OCI-LY3 (cell line): ENCODE measurements at regions not wholly inside any gene's neighbourhood (a gene's known extent, or its start where the extent isn't known, plus 50 kb on each side); places are given as distances from the start of the nearest gene placed in this dataset.

Experiments
- EZH2phosphoT487 ChIP-seq: fragments of 200-600 bp; shearing (Covaris generic); IDR thresholded peaks from 2 replicates; pipeline ENCODE4 v1.6.1; 2018; ENCODE audit warnings: antibody characterized with exemption, mixed run types, low read depth
- TF ChIP-seq, protein P1 (sequence below): fragments of 200-600, 300-600 bp; sonication (generic); IDR thresholded peaks from 2 replicates; pipeline ENCODE4 v1.5.1; 2014; ENCODE audit warnings: antibody characterized with exemption, low read length, low read depth

DNA sequence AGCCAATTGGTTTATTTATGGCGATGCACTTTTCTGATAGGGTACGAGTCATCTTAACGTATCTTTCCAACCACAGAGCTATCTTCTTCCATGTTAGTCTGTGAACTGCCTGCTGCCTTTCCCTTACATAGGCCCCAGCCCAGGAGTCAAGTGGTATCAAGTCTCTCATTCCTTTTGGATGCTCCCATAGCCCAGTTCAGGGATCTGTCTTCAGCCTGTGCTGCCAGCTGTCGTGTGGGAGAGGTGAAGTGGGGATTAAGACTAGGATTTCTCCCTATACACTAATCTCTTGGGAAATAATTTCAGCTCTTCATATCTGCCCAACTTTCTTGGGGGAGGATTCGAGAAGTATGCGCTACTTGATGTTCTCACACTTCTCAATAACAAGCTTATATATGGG is 475.7 kb downstream of the EBF1 start:
- TF ChIP-seq, protein P1, sequence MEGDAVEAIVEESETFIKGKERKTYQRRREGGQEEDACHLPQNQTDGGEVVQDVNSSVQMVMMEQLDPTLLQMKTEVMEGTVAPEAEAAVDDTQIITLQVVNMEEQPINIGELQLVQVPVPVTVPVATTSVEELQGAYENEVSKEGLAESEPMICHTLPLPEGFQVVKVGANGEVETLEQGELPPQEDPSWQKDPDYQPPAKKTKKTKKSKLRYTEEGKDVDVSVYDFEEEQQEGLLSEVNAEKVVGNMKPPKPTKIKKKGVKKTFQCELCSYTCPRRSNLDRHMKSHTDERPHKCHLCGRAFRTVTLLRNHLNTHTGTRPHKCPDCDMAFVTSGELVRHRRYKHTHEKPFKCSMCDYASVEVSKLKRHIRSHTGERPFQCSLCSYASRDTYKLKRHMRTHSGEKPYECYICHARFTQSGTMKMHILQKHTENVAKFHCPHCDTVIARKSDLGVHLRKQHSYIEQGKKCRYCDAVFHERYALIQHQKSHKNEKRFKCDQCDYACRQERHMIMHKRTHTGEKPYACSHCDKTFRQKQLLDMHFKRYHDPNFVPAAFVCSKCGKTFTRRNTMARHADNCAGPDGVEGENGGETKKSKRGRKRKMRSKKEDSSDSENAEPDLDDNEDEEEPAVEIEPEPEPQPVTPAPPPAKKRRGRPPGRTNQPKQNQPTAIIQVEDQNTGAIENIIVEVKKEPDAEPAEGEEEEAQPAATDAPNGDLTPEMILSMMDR, result no peak
- no peak for TF ChIP-seq EZH2phosphoT487
